ENCODE measurements at regions not wholly inside any gene's neighbourhood (a gene's known extent, or its start where the extent isn't known, plus 50 kb on each side); places are given as distances from the start of the nearest gene placed in this dataset.

DNA sequence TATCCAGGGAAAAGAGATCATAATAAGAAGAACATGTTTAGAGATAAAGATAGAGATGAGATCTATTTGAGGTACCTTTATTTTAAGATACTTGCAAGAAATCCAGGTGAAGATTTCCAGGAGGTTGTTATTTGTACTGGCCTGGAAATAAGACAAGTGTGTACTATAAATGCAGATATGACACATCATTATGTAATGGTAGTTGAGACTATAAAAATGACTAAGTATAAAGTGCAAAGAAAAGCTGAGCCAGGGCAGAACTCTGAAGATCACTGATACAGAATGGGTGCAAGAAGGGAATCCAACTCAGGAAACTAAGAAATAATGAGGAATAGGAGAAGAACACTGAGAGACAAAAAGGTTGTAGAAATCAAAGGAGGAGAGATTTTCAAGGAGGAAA is 378.2 kb upstream of the PBX1 start:
- TF ChIP-seq, protein P1, sequence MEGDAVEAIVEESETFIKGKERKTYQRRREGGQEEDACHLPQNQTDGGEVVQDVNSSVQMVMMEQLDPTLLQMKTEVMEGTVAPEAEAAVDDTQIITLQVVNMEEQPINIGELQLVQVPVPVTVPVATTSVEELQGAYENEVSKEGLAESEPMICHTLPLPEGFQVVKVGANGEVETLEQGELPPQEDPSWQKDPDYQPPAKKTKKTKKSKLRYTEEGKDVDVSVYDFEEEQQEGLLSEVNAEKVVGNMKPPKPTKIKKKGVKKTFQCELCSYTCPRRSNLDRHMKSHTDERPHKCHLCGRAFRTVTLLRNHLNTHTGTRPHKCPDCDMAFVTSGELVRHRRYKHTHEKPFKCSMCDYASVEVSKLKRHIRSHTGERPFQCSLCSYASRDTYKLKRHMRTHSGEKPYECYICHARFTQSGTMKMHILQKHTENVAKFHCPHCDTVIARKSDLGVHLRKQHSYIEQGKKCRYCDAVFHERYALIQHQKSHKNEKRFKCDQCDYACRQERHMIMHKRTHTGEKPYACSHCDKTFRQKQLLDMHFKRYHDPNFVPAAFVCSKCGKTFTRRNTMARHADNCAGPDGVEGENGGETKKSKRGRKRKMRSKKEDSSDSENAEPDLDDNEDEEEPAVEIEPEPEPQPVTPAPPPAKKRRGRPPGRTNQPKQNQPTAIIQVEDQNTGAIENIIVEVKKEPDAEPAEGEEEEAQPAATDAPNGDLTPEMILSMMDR (IDR thresholded peaks at IDR 0.05), result no peak
- no peak for TF ChIP-seq POLR2A (IDR thresholded peaks at IDR 0.05)
